Endothelial cell of umbilical vein (primary cell): ENCODE measurements at regions not wholly inside any gene's neighbourhood (a gene's known extent, or its start where the extent isn't known, plus 50 kb on each side); places are given as distances from the start of the nearest gene placed in this dataset.

Experiments
- BruUV-seq: library from RNA; stranded (reverse); fragments of 400-500 nt; replicated peaks from 2 replicates; lab custom pipeline; 2021; lab: Mats Ljungman, UMichigan
- CTCF ChIA-PET: fragments of 300-600, 350-600 bp; sonication (Branson Sonifier 250); formaldehyde crosslinking; loops from one replicate; lab custom pipeline; 2021; ENCODE audit warnings: antibody characterized with exemption, inconsistent platforms; lab: Charles Lee
- POLR2A ChIA-PET: fragments of 300-600, 350-600 bp; sonication (Branson Sonifier 250); formaldehyde crosslinking; loops from one replicate; lab custom pipeline; 2021; ENCODE audit warnings: antibody characterized with exemption, inconsistent platforms; lab: Charles Lee
- DNase-seq: peaks from one replicate; pipeline ENCODE4 v3.0.0-alpha.2; 2011; ENCODE audit warnings: low read depth, low spot score
- FAIRE-seq: peaks from 2 replicates; lab custom pipeline; 2011; peaks lifted over from hg19 to GRCh38; lab: Jason Lieb, UNC
- H2AFZ ChIP-seq: 2 replicates; pipeline ENCODE4 v1.6.0; 2012; ENCODE audit warnings: low read depth, low read length, control low read depth, inconsistent platforms
- H3K27ac ChIP-seq: 2 replicates; pipeline ENCODE4 v1.5.1; 2011; ENCODE audit warnings: low read depth, mild to moderate bottlenecking, control low read depth, low read length, moderate library complexity; ENCODE audit not compliant: insufficient read depth
- H3K27me3 ChIP-seq, 2 experiments: 2 replicates each; pipeline versions ENCODE4 v1.6.0 to v1.6.1; 2011; ENCODE audit warnings: low read length in 2 of 2, mixed read lengths in 1 of 2; ENCODE audit not compliant: control insufficient read depth in 2 of 2, insufficient read depth in 2 of 2
- H3K36me3 ChIP-seq, 2 experiments: 2 replicates in 1 of 2; 3 replicates in 1 of 2; pipeline ENCODE4 v1.5.1; 2011; ENCODE audit warnings: low read length in 2 of 2, mild to moderate bottlenecking in 1 of 2, moderate library complexity in 1 of 2; ENCODE audit not compliant: control insufficient read depth in 2 of 2, insufficient read depth in 2 of 2; ENCODE audit errors: extremely low read depth in 1 of 2
- H3K4me1 ChIP-seq: 3 replicates; pipeline ENCODE4 v1.5.1; 2011; ENCODE audit warnings: mild to moderate bottlenecking, low read length; ENCODE audit not compliant: control insufficient read depth, insufficient read depth; ENCODE audit errors: extremely low read depth
- H3K4me2 ChIP-seq: 2 replicates; pipeline ENCODE4 v1.6.1; 2011; ENCODE audit warnings: low read length, control low read depth, mixed read lengths; ENCODE audit not compliant: insufficient read depth
- H3K4me3 ChIP-seq, 3 experiments: fragments of 200-600 bp in 1 of 3; sonication (generic), shearing (Covaris generic) in 1 of 3; replicated peaks in 1 of 3; 2 replicates each; pipeline ENCODE4 v1.5.1; 2011 to 2016; ENCODE audit warnings: control low read depth in 3 of 3, low read length in 3 of 3, mild to moderate bottlenecking in 2 of 3, inconsistent platforms in 1 of 3, low read depth in 1 of 3, moderate library complexity in 1 of 3; ENCODE audit not compliant: insufficient read depth in 1 of 3
- H3K79me2 ChIP-seq: 2 replicates; pipeline ENCODE4 v1.6.0; 2012; ENCODE audit warnings: low read length, inconsistent platforms; ENCODE audit not compliant: control insufficient read depth, insufficient read depth
- H3K9ac ChIP-seq: replicated peaks from 2 replicates; pipeline ENCODE3; 2011; ENCODE audit warnings: low read length, control low read depth; ENCODE audit not compliant: insufficient read depth; ENCODE audit errors: extremely low read depth
- H3K9me1 ChIP-seq: replicated peaks from 3 replicates; pipeline ENCODE4 v1.6.0; 2011; ENCODE audit warnings: mild to moderate bottlenecking, low read length; ENCODE audit not compliant: control insufficient read depth, insufficient read depth; ENCODE audit errors: extremely low read depth
- H3K9me3 ChIP-seq: replicated peaks from 2 replicates; pipeline ENCODE4 v1.5.1; 2012; ENCODE audit warnings: low read length, inconsistent platforms; ENCODE audit not compliant: control insufficient read depth, insufficient read depth
- H4K20me1 ChIP-seq: replicated peaks from 2 replicates; pipeline ENCODE3; 2011; ENCODE audit warnings: mild to moderate bottlenecking, low read length; ENCODE audit not compliant: control insufficient read depth, insufficient read depth; ENCODE audit errors: extremely low read depth
- CTCF ChIP-seq, 2 donors: IDR thresholded peaks; 1 replicate in 1 of 2; 2 replicates in 1 of 2; pipeline ENCODE4 v1.5.1; 2011; ENCODE audit warnings: low read length in 2 of 2, mild to moderate bottlenecking in 2 of 2, moderate library complexity in 2 of 2, control low read depth in 1 of 2, inconsistent platforms in 1 of 2, low read depth in 1 of 2; ENCODE audit not compliant: insufficient read depth in 1 of 2; ENCODE audit errors: extremely low read depth in 1 of 2
- EZH2 ChIP-seq: IDR thresholded peaks from 2 replicates; pipeline ENCODE4 v1.6.1; 2012; ENCODE audit warnings: borderline replicate concordance, low read depth, mild to moderate bottlenecking, moderate library complexity, low read length, inconsistent platforms; ENCODE audit not compliant: severe bottlenecking
- FOS ChIP-seq: IDR thresholded peaks from 2 replicates; pipeline ENCODE4 v1.6.1; 2011; ENCODE audit warnings: mild to moderate bottlenecking, low read length, moderate library complexity, borderline replicate concordance; ENCODE audit not compliant: insufficient read depth
- GATA2 ChIP-seq: IDR thresholded peaks from 2 replicates; pipeline ENCODE4 v1.7.0; 2011; ENCODE audit warnings: low read depth, mild to moderate bottlenecking, moderate library complexity, mixed read lengths, low read length; ENCODE audit not compliant: insufficient read length, insufficient read depth
- JUN ChIP-seq: IDR thresholded peaks from 2 replicates; pipeline ENCODE4 v1.6.1; 2011; ENCODE audit warnings: borderline replicate concordance, low read depth; ENCODE audit not compliant: insufficient read length, insufficient read depth
- MYC ChIP-seq: IDR thresholded peaks from one replicate; pipeline ENCODE4 v1.6.1; 2011; ENCODE audit warnings: mild to moderate bottlenecking, low read depth, low read length
- POLR2A ChIP-seq: IDR thresholded peaks from 2 replicates; pipeline ENCODE4 v1.6.1; 2012; ENCODE audit warnings: low read depth, mild to moderate bottlenecking, control low read depth, low read length
- POLR2AphosphoS5 ChIP-seq: IDR thresholded peaks from 2 replicates; pipeline ENCODE4 v1.6.1; 2012; ENCODE audit warnings: low read depth, mild to moderate bottlenecking, control low read depth, low read length, moderate library complexity; ENCODE audit not compliant: insufficient read depth
- dilution Hi-C: fragments of 300-500 bp; cut with MboI; formaldehyde crosslinking; loops from one replicate; pipeline ENCODE4 v1.15.0; 2019; ENCODE audit warnings: low sequenced_read_pairs; ENCODE audit not compliant: extremely low pct_ligation_motif_present
- intact Hi-C: fragments of 100-400 bp; cut with micrococcal nuclease; formaldehyde crosslinking; loops from one replicate; pipeline ENCODE4 v1.10.0; 2022
- TF ChIP-seq, protein P1 (sequence below): IDR thresholded peaks from 2 replicates; pipeline ENCODE4 v1.6.1; 2011; ENCODE audit not compliant: insufficient read depth, insufficient read length

GRCh38 chr14:61608245-61609165 is 86.8 kb upstream of the HIF1A start:
- POLR2A ChIA-PET, result interaction anchor here (0.7 to 1.5 kb wide), 4 partner anchors 45 to 88 kb away, joined by 3 to 6 read pairs (median 4); partner anchors contain the start of gene HIF1A

GRCh38 chr14:61609191-61609843 is 86.0 kb upstream of the HIF1A start:
- H2AFZ ChIP-seq, result peak overlapping the region; percentile 10
- H3K27me3 ChIP-seq, result no peaks in the 10 kb centered on the region
- intact Hi-C loops (loop anchor here (1.0 to 2.0 kb wide), 5 partner anchors 44 to 133 kb away; partner anchors contain the start of gene HIF1A), dilution Hi-C loops (no loop called here)
- TF ChIP-seq CTCF (IDR thresholded peaks at IDR 0.05; ENCODE audit: extremely low read depth in 1 of 2, insufficient read depth in 1 of 2, low read depth in 1 of 2, low read length in 2 of 2) (no peak), POLR2AphosphoS5 (peak; percentile 22), EZH2 (no peak), GATA2 (peak; percentile 90), POLR2A (no peak), JUN (no peak), FOS (peak; percentile 25), MYC (no peak)
- TF ChIP-seq, protein P1, sequence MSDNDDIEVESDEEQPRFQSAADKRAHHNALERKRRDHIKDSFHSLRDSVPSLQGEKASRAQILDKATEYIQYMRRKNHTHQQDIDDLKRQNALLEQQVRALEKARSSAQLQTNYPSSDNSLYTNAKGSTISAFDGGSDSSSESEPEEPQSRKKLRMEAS, result peak; percentile 19
- peak overlapping the region; percentile 4 for H3K4me2 ChIP-seq
- no TSS peak for BruUV-seq
- H4K20me1 ChIP-seq, result no peaks in the 10 kb centered on the region
- no peaks in the 10 kb centered on the region for H3K9me1 ChIP-seq
- H3K27ac ChIP-seq, result peak overlapping the region; percentile 74
- H3K36me3 ChIP-seq, result no peaks in the 10 kb centered on the region
- CTCF ChIA-PET, result interaction anchor here (0.8 to 2.4 kb wide), 16 partner anchors 10 to 139 kb away, joined by 3 to 11 read pairs (median 5); no protein-coding TSS in a partner anchor
- H3K9ac ChIP-seq, result peak overlapping the region; percentile 25
- POLR2A ChIA-PET, result interaction anchor here (0.7 to 1.5 kb wide), 5 partner anchors 43 to 87 kb away, joined by 3 to 6 read pairs (median 3); partner anchors contain the start of gene HIF1A
- DNase-seq (peak; percentile 87), FAIRE-seq (peak; percentile 86)
- no peaks in the 10 kb centered on the region for H3K79me2 ChIP-seq
- peaks cover 24% of the 10 kb centered on the region for H3K4me1 ChIP-seq
- H3K4me3 ChIP-seq, result peak overlapping the region in 1 of 3 experiments; percentile 3
- H3K9me3 ChIP-seq, result no peaks in the 10 kb centered on the region

More at GRCh38 chr14:61608245-61609165, 86.8 kb upstream of the HIF1A start:
- Histone ChIP-seq H3K9me1 (no peaks in the 10 kb centered on the region), H3K4me1 (peaks cover 24% of the 10 kb centered on the region), H2AFZ (peak overlapping the region; percentile 54), H3K27ac (peak overlapping the region; percentile 74), H3K9ac (peak overlapping the region; percentile 25), H3K9me3 (no peaks in the 10 kb centered on the region), H3K36me3 (no peaks in the 10 kb centered on the region), H3K4me3 (peak overlapping the region in 1 of 3 experiments; percentile 3), H3K79me2 (no peaks in the 10 kb centered on the region), H3K27me3 (no peaks in the 10 kb centered on the region), H4K20me1 (no peaks in the 10 kb centered on the region), H3K4me2 (peak overlapping the region; percentile 4)
- no peak for TF ChIP-seq POLR2AphosphoS5
- TF ChIP-seq, protein P1, result no peak
- intact Hi-C loops, result loop anchor here (1.0 to 2.0 kb wide), 5 partner anchors 45 to 132 kb away; partner anchors contain the start of gene HIF1A
- CTCF ChIA-PET, result interaction anchor here (0.8 to 2.4 kb wide), 13 partner anchors 10 to 133 kb away, joined by 3 to 11 read pairs (median 6); no protein-coding TSS in a partner anchor
- FAIRE-seq (peak; percentile 75), DNase-seq (peak; percentile 87)
- BruUV-seq, result no TSS peak
- dilution Hi-C loops, result no loop called here
